ENCODE measurements at regions not wholly inside any gene's neighbourhood (a gene's known extent, or its start where the extent isn't known, plus 50 kb on each side); places are given as distances from the start of the nearest gene placed in this dataset.

- in situ Hi-C loops (cut with HindIII; ENCODE audit: low sequenced_read_pairs): no loop called here
Observed at GRCh38 chr14:42710071-42710470, 1103.4 kb downstream of the LRFN5 start.

GRCh38 chr14:42703501-42703900 is 1096.8 kb downstream of the LRFN5 start:
- in situ Hi-C loops (cut with HindIII; ENCODE audit: low sequenced_read_pairs): no loop called here

GRCh38 chr14:42687421-42687820 is 1080.7 kb downstream of the LRFN5 start:
- in situ Hi-C loops (cut with HindIII; ENCODE audit: low sequenced_read_pairs): no loop called here

GRCh38 chr14:42683707-42684106 is 1077.0 kb downstream of the LRFN5 start:
- in situ Hi-C loops (cut with HindIII; ENCODE audit: low sequenced_read_pairs): no loop called here

GRCh38 chr14:42676636-42677035 is 1070.0 kb downstream of the LRFN5 start:
- in situ Hi-C loops (cut with HindIII; ENCODE audit: low sequenced_read_pairs): no loop called here

GRCh38 chr14:42673963-42674362 is 1067.3 kb downstream of the LRFN5 start:
- in situ Hi-C loops (cut with HindIII; ENCODE audit: low sequenced_read_pairs): no loop called here

GRCh38 chr14:42671636-42672035 is 1065.0 kb downstream of the LRFN5 start:
- in situ Hi-C loops (cut with HindIII; ENCODE audit: low sequenced_read_pairs): no loop called here

- in situ Hi-C loops (cut with HindIII; ENCODE audit: low sequenced_read_pairs): no loop called here
Observed at GRCh38 chr14:42665083-42665482, 1058.4 kb downstream of the LRFN5 start.

- in situ Hi-C loops (cut with HindIII; ENCODE audit: low sequenced_read_pairs): no loop called here
Observed at GRCh38 chr14:42664190-42664589, 1057.5 kb downstream of the LRFN5 start.

GRCh38 chr14:42654707-42655106 is 1048.0 kb downstream of the LRFN5 start:
- in situ Hi-C loops (cut with HindIII; ENCODE audit: low sequenced_read_pairs): no loop called here

- in situ Hi-C loops (cut with HindIII; ENCODE audit: low sequenced_read_pairs): no loop called here
Observed at GRCh38 chr14:42642787-42643186, 1036.1 kb downstream of the LRFN5 start.

- in situ Hi-C loops (cut with HindIII; ENCODE audit: low sequenced_read_pairs): no loop called here
Observed at GRCh38 chr14:42633504-42634095, 1026.9 kb downstream of the LRFN5 start.

GRCh38 chr14:42629553-42629952 is 1022.9 kb downstream of the LRFN5 start:
- in situ Hi-C loops (cut with HindIII; ENCODE audit: low sequenced_read_pairs): no loop called here

- in situ Hi-C loops (cut with HindIII; ENCODE audit: low sequenced_read_pairs): no loop called here
Observed at GRCh38 chr14:42628602-42629001, 1021.9 kb downstream of the LRFN5 start.

GRCh38 chr14:42626986-42627385 is 1020.3 kb downstream of the LRFN5 start:
- in situ Hi-C loops (cut with HindIII; ENCODE audit: low sequenced_read_pairs): no loop called here

- in situ Hi-C loops (cut with HindIII; ENCODE audit: low sequenced_read_pairs): no loop called here
Observed at GRCh38 chr14:42624980-42625761, 1018.5 kb downstream of the LRFN5 start.

GRCh38 chr14:42617005-42617404 is 1010.3 kb downstream of the LRFN5 start:
- in situ Hi-C loops (cut with HindIII; ENCODE audit: low sequenced_read_pairs): no loop called here

- in situ Hi-C loops (cut with HindIII; ENCODE audit: low sequenced_read_pairs): no loop called here
Observed at GRCh38 chr14:42606839-42607238, 1000.2 kb downstream of the LRFN5 start.

- in situ Hi-C loops (cut with HindIII; ENCODE audit: low sequenced_read_pairs): no loop called here
Observed at GRCh38 chr14:42602336-42602845, 995.7 kb downstream of the LRFN5 start.

GRCh38 chr14:42572032-42572431 is 965.4 kb downstream of the LRFN5 start:
- in situ Hi-C loops (cut with HindIII; ENCODE audit: low sequenced_read_pairs): no loop called here

- in situ Hi-C loops (cut with HindIII; ENCODE audit: low sequenced_read_pairs): no loop called here
Observed at GRCh38 chr14:42569227-42569626, 962.6 kb downstream of the LRFN5 start.

- in situ Hi-C loops (cut with HindIII; ENCODE audit: low sequenced_read_pairs): no loop called here
Observed at GRCh38 chr14:42565556-42565955, 958.9 kb downstream of the LRFN5 start.

Measured in endothelial cell of hepatic sinusoid (primary cell).